Putamen (tissue), 1 donor: ENCODE measurements at regions not wholly inside any gene's neighbourhood (a gene's known extent, or its start where the extent isn't known, plus 50 kb on each side); places are given as distances from the start of the nearest gene placed in this dataset.
"Not testable (repeated sequence)": the region's sequence is repeated elsewhere in the genome, so short reads cannot be mapped to it uniquely, and the experiment has no call there.

Experiments used
- DNase-seq: peaks from one replicate; pipeline ENCODE4 v3.0.0-alpha.2; 2016; ENCODE audit warnings: low spot score

DNA sequence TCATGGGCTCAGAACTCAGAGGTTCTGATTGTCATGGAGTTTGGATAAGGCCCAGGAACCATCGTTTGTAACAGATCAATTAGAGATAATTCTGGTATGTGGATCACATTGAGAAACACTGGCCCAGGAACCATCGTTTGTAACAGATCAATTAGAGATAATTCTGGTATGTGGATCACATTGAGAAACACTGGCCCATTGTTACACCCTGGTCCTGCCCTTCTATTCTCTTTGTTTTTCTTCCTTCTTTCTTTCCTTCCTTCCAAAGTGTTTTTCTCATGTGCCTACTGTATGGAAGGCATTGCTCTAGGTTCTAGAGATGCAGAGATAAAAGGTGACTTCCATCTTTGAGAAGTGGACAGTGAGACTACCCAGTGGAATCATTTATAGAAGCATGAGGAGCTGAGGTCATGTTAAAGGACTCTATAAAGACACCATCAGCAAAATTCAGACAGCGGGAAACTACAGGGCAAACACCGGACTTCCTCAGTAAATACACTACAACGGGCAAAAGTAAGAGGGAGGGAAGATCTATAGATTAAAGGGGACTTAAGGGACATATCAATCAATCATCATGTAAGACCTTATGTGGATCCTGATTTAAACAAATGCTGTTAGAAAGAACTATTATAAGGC, 153.8 kb downstream of the UNC5CL start:
- DNase-seq = no peak

DNA sequence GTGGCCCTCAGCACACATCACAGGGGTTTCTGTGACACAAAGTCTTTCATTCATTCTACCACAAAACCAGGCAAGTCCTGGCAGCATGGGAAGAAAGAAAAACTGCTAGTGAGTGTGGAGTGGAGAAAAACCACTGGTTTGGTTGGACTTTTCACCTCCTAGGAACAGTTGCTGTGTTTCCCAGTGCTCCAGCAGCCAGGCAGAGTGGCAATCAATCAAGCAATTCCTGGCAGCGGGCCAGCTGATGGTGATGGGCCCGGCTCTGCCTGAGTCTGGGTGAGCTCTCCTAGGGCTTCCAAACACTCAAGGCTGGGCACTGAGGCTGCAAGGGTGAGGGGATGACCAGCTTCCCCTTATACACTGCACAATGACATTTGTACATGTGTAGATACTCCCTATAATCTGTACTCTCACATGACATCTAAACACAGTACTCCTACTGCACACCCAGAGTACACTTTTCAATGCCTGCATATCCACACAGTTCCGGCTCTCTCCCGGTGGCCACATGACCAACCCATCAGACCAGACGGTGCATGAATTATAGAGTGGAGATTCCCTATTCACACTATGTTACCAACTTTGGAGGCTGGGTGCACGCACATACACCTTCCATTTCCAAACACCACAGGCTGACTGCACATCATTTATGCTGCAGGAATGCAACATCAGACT, 156.6 kb downstream of the UNC5CL start:
- DNase-seq = no peak

DNA sequence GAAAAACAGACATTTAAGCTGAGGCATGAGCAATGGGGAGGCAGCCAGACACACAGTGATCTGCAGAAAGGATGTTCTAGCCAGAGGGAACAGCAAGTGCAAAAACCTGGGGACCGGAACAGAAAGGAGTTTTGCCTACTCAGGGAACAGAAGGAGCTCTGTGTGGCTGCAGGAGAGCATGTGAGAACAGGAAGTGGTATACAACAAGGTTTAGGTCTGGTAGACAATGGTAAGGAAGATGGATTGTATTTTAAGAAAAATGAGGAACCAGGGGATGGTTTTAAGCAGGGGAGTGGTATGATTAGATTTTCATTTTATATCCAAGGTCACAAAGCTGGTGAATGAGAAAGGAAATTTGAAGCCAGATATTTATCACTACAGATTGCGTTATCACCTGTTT, 157.5 kb downstream of the UNC5CL start:
- DNase-seq = no peak

DNA sequence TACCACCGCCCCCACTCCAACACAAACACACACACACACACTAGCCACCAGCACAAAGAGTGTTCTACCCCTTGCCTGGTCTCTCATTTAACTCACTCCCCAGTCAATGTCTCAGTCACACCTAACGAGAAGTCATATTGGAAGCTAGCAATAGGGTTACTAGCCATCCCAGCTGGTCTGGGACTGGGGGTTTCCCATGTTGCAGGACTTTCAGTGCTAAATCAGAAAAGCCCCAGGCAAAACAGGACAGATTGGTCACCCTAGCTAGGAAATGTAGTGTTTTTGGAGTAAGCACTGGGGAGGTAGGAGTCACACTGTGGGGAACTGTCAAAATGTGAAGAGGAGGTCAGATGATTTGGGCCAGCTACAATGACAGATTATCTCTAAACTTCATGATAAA, 158.1 kb downstream of the UNC5CL start:
- no peak for DNase-seq

DNA sequence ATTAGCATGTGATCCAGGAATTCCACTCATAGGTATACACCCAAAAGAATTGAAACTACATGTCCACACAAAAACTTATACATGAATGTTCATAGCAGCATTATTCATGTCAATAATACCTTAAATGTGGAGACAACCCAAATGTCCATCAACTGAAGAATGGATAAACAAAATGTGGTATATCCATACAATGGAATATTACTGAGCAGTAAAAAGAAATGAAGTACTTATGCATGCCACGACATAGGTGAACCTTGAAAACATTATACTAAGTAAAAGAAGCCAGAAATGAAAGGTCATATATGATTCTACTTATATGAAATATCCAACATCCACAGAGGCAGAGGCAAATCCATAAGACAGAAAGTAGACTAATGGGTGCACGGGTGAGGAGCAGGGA, 159.9 kb downstream of the UNC5CL start:
- DNase-seq = no peak

DNA sequence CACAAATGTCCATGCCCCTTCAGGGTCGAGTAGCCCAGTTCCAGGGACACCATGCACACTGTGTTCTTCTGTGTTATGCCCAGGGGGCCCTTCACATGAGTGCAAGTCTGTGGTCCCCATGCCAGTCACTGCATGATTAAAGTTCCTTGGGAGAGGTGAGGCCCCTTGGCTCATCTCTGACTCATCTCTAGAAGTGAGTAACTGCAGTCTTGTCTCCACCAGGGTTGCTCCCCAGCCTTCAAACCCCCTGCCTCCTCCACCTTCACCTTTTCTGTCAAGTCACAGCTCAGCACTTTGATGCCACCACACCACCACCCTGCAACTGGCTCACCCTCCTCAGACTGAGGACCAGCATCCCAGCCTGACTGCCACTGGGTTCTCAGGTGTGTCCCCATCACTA, 161.7 kb downstream of the UNC5CL start:
- no peak for DNase-seq

DNA sequence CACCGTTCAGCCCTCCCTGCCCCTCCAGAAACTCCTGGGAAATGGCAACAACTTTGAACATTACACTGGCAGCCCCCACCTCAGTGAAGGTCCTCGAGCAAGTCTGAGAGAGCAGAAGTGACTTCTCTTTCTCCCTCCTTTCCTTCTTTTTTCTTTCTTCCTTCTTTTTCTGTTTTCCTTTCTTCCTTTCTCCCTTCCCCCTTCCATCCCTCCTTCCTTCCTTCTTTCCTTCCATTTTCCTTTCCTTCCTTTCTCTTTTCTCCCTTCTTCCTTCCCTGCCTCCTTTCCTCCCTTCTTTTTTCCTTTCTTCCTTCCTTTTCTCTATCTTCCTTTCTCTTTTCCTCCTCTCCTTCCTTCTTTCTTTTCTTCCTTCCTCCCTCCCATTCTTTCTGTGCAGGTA, 162.7 kb downstream of the UNC5CL start:
- DNase-seq = no peak

DNA sequence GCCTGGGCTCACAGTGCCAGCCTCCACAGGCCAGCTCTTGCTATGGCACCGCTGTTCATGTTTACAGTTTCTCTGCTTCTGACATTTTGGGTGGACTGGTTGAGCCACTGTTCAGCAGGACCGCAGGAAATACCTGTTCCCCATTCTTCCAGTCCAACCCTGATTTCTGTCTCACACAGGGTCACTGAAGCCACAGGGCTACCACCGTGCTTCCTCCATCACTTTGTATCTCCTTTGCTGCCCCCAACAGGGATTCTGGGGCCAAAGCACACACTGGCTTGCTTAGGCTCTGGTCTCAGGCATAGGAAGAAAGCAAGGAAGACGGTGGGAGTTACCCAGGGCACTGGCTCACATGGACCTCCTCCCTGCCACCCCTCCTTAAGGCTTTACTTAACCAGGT, 164.5 kb downstream of the UNC5CL start:
- DNase-seq = no peak

DNA sequence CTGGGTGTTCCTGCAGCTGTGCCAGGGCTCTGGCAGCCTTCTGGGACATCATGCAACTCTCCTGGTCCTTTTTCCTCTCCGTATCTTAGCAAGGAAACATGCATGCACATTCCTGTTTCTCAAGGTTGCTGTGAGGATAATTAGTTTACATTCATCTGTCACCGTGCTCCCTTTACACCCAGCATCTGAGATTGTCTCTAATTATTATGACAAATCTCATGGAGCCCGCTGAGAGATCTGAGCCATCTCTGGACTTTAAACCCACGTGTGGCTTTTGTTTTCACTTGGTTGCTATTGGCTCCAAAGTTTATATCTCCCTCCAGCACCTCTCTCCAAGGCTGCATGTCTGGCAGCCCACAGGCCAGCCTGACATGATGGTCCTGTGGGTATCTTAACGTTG, 167.6 kb downstream of the UNC5CL start:
- no peak for DNase-seq

DNA sequence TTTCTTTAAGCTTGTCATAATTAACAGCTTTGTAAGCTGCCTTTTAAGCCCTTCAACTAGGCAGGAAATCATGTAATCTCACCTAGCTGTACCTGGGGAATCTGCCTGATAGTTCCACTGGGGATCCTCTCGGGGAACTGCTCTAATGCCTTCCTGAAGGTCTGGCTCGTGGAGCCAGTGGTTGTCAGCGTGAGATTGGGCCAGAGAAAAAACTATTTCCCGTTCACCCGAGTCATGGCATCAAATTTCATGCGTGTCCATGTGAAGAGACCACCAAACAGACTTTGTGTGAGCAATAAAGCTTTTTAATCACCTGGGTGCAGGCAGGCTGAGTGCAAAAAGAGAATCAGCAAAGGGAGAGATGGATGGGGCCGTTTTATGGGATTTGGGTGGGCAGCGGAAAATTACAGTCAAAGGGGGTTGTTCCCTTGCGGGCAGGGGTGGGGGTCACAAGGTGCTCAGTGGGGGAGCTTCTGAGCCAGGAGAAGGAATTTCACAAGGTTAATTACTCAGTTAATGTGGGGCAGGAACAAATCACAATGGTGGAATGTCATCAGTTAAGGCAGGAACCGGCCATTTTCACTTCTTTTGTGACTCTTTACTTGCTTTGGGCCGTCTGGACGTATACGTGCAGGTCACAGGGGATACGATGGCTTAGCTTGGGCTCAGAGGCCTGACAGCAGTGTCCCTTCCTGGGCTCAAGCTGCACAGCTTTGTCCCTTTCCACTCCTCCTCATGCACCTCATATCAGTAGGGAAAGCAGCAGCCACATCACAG, 170.7 kb downstream of the UNC5CL start:
- DNase-seq = not testable (repeated sequence)

DNA sequence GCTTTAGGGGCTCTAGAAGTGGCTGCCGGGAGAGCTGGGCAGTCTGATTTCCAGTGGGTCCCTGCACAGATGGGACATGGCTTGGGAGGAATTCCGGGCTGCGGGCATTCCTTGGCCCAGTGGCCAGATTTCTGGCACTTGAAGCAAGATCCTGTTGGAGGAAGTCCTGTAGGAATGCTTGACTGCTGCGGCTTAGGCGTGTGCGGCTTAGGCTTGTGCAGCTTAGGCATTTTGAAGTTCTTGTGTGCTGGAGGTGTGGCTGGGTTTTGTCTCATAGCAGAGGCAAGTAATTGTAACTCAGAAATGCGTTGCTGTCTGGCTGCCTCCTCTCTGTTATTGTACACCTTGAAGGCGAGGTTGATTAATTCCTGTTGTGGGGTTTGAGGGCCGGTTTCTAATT, 171.5 kb downstream of the UNC5CL start:
- DNase-seq = not testable (repeated sequence)

DNA sequence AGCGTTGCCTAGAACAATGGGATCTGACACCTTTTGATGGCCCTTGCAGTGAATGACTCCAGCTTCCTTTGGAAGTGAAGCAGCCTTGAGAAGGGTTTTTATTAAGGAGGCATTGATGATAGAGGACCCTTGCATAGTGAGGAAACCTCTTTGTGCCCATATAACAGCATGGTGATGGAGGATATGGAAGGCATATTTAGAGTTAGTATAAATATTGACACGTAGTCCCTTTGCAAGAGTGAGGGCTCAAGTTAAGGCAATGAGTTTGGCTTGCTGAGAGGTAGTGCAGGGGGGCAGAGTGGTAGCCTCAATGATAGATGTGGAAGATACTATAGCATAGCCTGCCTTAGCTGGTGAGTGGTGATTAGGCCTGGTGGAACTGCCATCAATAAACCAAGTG, 173.8 kb downstream of the UNC5CL start:
- DNase-seq = not testable (repeated sequence)

DNA sequence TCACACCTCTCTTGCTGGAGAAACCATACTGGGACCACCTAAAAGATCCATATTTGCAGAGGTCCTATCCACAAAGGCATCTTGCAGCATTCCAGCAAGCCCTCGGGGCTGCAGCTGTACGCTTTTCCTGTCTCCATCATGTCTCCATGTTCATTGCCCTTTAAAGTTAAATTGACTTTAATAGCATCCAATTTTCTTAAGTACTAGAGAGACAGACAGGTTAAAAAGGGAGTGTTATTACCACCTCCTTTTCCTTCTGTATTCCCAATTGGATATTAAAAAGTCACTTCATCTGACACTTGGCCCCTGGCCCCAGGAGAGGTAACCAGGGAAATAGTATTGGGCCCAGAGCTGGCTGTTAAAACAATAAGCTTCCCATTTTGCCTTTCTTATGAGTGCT, 178.6 kb downstream of the UNC5CL start:
- no peak for DNase-seq

DNA sequence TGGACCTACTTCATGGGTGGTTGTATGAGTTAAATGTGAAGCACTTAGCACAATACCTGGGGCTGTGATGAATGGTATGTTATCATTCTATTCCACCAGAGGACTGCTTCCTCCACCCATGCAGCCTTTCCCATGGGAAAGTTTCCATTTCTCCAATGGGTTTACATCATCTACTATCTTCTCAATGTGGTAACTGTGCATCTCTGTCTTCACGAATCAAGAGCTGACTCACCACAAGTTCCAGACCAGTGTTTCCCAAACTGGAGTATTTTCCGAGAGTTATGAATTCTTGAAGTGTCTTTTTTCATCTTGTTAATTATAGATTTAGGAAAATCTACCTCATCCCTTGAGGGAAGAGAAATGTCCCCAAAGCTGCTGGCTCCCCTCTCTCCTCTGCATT, 182.8 kb downstream of the UNC5CL start:
- DNase-seq = no peak

DNA sequence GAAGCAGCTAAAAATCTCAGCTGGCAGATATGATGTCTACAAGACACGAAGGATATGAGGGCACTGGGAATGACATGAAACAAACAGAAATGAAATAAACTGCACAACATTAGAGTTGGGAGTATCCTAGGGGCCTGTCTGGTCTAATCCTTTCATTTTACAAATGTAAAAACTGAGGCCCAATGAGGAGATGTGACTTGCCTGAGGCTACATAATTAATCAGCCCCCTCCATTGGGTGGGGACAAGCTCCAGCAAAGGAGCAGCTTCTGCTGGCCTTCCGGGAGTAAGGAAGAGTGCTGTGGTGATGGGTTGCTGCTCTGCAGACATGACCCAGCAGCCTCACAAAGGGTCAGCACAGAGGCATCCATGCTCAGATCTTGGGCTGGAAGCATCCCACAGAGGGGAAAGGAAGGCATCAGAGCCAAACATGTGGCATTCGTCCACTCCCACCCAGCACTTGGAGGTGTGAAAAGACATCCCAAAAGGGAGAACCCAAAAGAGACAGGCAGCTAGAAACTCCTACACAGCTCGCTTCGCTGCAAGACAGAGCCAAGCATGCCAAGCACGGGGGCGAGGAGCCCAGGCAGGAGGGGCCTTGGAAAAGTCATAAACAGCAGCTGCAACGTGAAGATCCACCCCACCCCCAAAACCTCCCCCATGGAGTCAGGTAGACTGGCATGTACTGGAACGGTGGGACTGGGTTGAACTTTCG, 183.7 kb downstream of the UNC5CL start:
- DNase-seq = no peak

DNA sequence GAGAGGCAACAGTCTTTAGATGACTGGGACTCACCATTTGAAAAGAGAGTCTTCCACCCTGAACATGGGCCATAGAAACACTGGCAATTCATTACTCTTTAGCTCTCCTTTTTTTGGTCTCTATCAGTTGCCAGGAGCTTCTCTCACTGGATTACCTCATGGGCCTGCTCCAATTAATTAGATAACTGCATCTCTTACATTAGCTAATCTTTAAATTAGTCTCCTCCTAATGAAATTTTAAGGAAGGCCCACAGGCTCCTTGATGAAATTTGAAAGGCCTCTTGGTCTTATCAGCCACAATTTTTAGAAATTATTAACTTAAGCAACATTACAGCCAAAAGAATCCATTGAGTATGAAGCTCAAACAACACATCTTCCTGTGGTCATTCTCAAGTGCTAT, 184.4 kb downstream of the UNC5CL start:
- no peak for DNase-seq

DNA sequence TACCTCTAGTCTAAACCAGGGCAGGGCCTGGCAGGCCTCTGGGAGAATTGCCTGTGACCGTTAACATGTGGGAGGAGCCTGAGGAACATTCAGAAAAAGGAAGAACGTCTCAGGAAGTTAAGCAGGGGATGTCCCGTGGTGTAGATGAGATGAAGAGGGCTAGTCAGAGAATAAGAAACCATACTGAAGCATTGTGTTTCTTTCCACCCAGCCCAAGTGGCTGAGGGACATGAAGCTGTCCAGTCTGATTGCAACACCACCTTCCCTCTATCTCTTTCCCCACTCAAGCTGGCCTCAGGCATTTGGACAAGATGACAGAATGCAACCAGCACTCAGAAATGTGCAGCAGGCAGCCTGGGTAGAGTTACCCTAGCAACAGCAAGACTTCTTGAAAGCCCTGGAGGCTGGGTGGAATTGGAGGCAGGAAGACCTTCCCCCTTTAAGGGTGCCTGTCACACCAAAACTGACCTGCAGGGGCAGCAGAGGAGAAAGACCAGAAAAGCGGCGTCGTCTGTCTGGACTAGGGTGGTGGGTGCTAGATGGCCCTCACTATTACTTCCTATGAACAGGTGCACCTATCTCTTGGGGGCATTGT, 186.1 kb downstream of the UNC5CL start:
- DNase-seq = no peak

DNA sequence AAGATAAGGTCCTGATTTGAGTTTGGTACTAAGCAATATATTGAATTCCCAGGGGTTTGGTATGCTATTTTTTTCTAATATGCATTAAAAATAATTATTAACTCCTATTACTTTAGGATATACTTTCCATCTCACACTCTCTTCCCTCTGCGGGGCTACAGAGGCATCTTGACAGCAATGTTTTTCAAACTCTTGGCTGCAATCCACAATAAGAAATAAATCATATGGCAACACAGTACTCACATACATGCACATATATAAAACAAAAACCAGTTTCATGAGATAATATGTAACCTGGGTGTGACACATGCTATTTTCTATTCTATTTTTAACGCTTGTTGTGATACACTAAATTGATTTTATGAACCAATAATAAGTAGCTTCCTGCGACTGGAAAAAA, 189.5 kb downstream of the UNC5CL start:
- DNase-seq = no peak

DNA sequence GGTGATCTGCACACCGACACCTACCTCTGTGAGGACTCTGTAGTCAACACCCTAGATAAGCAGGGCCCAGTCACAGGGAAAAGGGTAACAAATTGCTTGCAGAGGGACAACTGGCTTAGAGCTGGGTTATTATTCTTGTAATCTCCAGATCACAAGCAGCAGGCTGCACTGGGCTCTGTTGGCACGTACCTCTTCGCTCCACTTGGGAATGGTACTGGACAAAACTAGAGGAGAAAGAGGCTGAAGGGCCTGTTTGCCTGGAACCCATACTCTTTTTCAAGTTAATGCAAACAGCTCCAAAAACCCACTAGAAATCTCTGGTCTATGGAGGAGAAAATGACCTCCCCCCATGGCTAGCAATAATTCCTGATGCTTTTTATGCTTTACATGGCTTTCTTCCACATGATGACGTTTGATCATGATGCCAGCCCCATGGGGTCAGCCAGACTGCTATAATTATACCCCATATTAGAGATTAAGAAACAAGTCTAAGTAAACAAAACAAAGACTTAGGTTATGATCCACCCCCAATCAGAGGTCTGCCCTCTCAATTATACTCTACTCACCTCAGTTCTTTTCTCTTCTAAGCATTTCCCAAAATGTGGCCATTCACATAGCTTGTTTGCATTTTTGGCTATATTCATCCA, 190.0 kb downstream of the UNC5CL start:
- DNase-seq = no peak

DNA sequence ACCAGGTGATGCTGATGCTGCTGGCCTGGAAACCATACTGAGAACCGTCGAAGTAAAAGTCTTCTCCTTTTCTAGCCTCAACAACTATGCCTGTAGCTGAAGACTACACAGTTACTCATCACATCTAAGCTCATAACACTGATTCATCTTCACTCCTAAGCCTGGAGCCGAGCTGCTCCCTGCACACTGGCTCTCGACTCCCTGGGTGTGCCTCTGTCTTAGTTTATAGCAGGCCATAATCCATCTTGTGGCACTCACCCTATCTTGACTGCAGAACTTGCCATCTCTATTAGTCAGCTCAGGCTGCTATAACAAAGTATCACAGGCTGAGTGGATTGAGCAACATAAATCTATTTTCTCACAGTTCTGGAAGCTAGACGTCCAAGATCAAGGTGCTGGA, 191.0 kb downstream of the UNC5CL start:
- no peak for DNase-seq

DNA sequence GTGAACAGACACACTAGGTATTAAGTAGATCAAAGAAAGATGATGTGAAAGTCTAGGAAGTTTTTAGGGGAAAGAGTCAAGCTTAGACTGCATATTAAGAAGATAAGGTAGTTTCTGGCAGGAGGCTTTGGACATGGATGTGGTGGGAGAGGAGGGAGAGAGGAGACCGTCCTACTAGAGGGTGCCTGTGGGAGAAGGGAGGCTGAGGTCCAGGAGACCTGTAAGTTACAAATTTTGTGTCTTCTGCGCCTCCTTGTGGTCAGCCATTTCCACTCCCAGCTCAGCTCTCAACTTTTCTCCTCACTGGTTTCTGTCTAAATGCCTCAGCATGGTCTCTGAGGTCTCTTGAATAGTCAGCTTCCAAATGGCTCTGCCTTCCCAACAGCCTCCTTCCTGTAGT, 193.5 kb downstream of the UNC5CL start:
- no peak for DNase-seq

DNA sequence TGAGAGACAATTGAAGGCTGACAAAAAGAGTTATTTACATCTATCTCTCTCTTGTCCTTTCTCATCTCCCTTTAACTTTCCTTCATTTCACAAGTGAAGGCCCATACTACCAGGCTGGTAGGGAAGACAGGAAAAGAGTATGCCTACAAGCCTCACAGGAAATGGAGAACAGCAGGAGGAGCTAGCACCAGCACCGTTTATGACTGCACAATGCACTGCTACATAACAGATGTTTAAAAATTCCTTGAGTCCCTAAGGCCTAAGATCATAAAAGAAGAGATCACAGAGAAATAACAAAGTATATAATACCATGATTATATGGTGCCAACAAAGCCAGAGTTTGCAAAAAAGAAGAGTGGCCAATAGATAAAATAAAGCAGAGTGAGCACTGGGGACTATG, 194.8 kb downstream of the UNC5CL start:
- DNase-seq = no peak
